GM13976 (cell line): ENCODE measurements at regions not wholly inside any gene's neighbourhood (a gene's known extent, or its start where the extent isn't known, plus 50 kb on each side); places are given as distances from the start of the nearest gene placed in this dataset.

Experiments used
- DNase-seq: peaks from one replicate; pipeline ENCODE4 v3.0.0; 2012; ENCODE audit warnings: low spot score
- CTCF ChIP-seq: IDR thresholded peaks from 2 replicates; pipeline ENCODE4 v1.5.1; 2012; ENCODE audit warnings: borderline replicate concordance, mild to moderate bottlenecking; ENCODE audit not compliant: insufficient read depth; ENCODE audit errors: extremely low read depth, missing control alignments, control extremely low read depth
- in situ Hi-C: fragments of 300-500 bp; cut with MboI; formaldehyde crosslinking; loops from one replicate; pipeline ENCODE4 v1.12.0; 2022; ENCODE audit warnings: low sequenced_read_pairs, mixed read lengths, inconsistent platforms; ENCODE audit not compliant: unreplicated experiment

- no peak for TF ChIP-seq CTCF
- DNase-seq: no peak
- in situ Hi-C loops: no loop called here
These were observed 206.8 kb upstream of the SLC24A2 start for GRCh38 chr9:19995619-19996018.

- no peak for DNase-seq
- TF ChIP-seq CTCF: no peak
- in situ Hi-C loops: no loop called here
These were observed 205.5 kb upstream of the SLC24A2 start for GRCh38 chr9:19994296-19994695.

GRCh38 chr9:19992556-19992955, 203.7 kb upstream of the SLC24A2 start:
- TF ChIP-seq CTCF: no peak
- in situ Hi-C loops: no loop called here
- DNase-seq: no peak

- no peak for DNase-seq
- no peak for TF ChIP-seq CTCF
- in situ Hi-C loops: no loop called here
These were observed 200.4 kb upstream of the SLC24A2 start for GRCh38 chr9:19989213-19989612.

GRCh38 chr9:19988281-19988680, 199.4 kb upstream of the SLC24A2 start:
- DNase-seq: no peak
- no peak for TF ChIP-seq CTCF
- in situ Hi-C loops: no loop called here

GRCh38 chr9:19985081-19985480, 196.2 kb upstream of the SLC24A2 start:
- no peak for TF ChIP-seq CTCF
- DNase-seq: no peak
- in situ Hi-C loops: no loop called here

- DNase-seq: no peak
- no peak for TF ChIP-seq CTCF
- in situ Hi-C loops: no loop called here
These were observed 187.4 kb upstream of the SLC24A2 start for GRCh38 chr9:19976226-19976625.
